Neural crest cell (in vitro differentiated cells): ENCODE measurements at regions not wholly inside any gene's neighbourhood (a gene's known extent, or its start where the extent isn't known, plus 50 kb on each side); places are given as distances from the start of the nearest gene placed in this dataset.

Experiments used
- DNase-seq: peaks from one replicate; pipeline ENCODE4 v3.0.0; 2021; ENCODE audit warnings: low read depth, mixed read lengths, low spot score
- H3K27ac Mint-ChIP-seq: one replicate; pipeline ENCODE4 v1.8.0; 2021; ENCODE audit warnings: mild to moderate bottlenecking, mixed read lengths; ENCODE audit not compliant: unreplicated experiment
- H3K27me3 Mint-ChIP-seq: 2 replicates; pipeline ENCODE4 v1.8.0; 2021; ENCODE audit warnings: low read depth, mild to moderate bottlenecking, mixed read lengths
- H3K36me3 Mint-ChIP-seq: 2 replicates; pipeline ENCODE4 v1.8.0; 2021; ENCODE audit warnings: low read depth, mild to moderate bottlenecking, mixed read lengths
- H3K4me1 Mint-ChIP-seq: 2 replicates; pipeline ENCODE4 v1.8.0; 2021; ENCODE audit warnings: mixed read lengths
- H3K4me3 Mint-ChIP-seq: one replicate; pipeline ENCODE4 v1.8.0; 2021; ENCODE audit warnings: mild to moderate bottlenecking, mixed read lengths
- H3K9me3 Mint-ChIP-seq: 2 replicates; pipeline ENCODE4 v1.8.0; 2021; ENCODE audit warnings: mixed read lengths
- CTCF ChIP-seq: fragments of 200-600 bp; sonication (generic); conservative IDR thresholded peaks from 2 replicates; pipeline ENCODE4 v1.5.0; 2021; ENCODE audit warnings: antibody characterized with exemption, mild to moderate bottlenecking

GRCh38 chr15:62881056-62881455, 161.5 kb upstream of the TPM1 start:
- no peak for DNase-seq
- TF ChIP-seq CTCF: no peak
- no peak overlapping the region for H3K4me3 Mint-ChIP-seq
- no peaks in the 10 kb centered on the region for H3K9me3 Mint-ChIP-seq
- peaks cover 64% of the 10 kb centered on the region for H3K27me3 Mint-ChIP-seq
- no peak overlapping the region for H3K27ac Mint-ChIP-seq
- H3K4me1 Mint-ChIP-seq: peaks cover 7% of the 10 kb centered on the region
- H3K36me3 Mint-ChIP-seq: no peaks in the 10 kb centered on the region

- Mint-ChIP-seq H3K4me1 (peaks cover 33% of the 10 kb centered on the region), H3K27ac (no peak overlapping the region), H3K9me3 (no peaks in the 10 kb centered on the region), H3K36me3 (no peaks in the 10 kb centered on the region), H3K4me3 (no peak overlapping the region), H3K27me3 (peaks cover 86% of the 10 kb centered on the region)
- DNase-seq: no peak
- no peak for TF ChIP-seq CTCF
Observed at GRCh38 chr15:62883938-62884479, 158.5 kb upstream of the TPM1 start.

GRCh38 chr15:62886431-62887071, 156.0 kb upstream of the TPM1 start:
- H3K4me3 Mint-ChIP-seq: peak overlapping the region; percentile 61
- peaks cover 43% of the 10 kb centered on the region for H3K4me1 Mint-ChIP-seq
- DNase-seq: peak; percentile 20
- no peak for TF ChIP-seq CTCF
- H3K36me3 Mint-ChIP-seq: no peaks in the 10 kb centered on the region
- H3K9me3 Mint-ChIP-seq: no peaks in the 10 kb centered on the region
- H3K27me3 Mint-ChIP-seq: peaks cover 71% of the 10 kb centered on the region
- no peak overlapping the region for H3K27ac Mint-ChIP-seq

- no peak for DNase-seq
- Mint-ChIP-seq H3K27ac (no peak overlapping the region), H3K4me3 (peak overlapping the region; percentile 61), H3K9me3 (no peaks in the 10 kb centered on the region), H3K4me1 (peaks cover 43% of the 10 kb centered on the region), H3K27me3 (peaks cover 69% of the 10 kb centered on the region), H3K36me3 (no peaks in the 10 kb centered on the region)
- TF ChIP-seq CTCF: no peak
Observed at GRCh38 chr15:62887113-62887570, 155.4 kb upstream of the TPM1 start.

- DNase-seq: no peak
- Mint-ChIP-seq H3K4me1 (peaks cover 44% of the 10 kb centered on the region), H3K27ac (peak overlapping the region; percentile 84), H3K27me3 (peaks cover 54% of the 10 kb centered on the region), H3K4me3 (no peak overlapping the region), H3K36me3 (no peaks in the 10 kb centered on the region), H3K9me3 (no peaks in the 10 kb centered on the region)
- no peak for TF ChIP-seq CTCF
Observed at GRCh38 chr15:62888623-62889022, 153.9 kb upstream of the TPM1 start.
